ENCODE measurements at regions not wholly inside any gene's neighbourhood (a gene's known extent, or its start where the extent isn't known, plus 50 kb on each side); places are given as distances from the start of the nearest gene placed in this dataset.

GRCh38 chr2:185658750-185659149 lies 79.9 kb upstream of the FSIP2 start:
- no peak for TF ChIP-seq CTCF (IDR thresholded peaks at IDR 0.05; ENCODE audit: insufficient read depth, low read length, poor library complexity, severe bottlenecking)
- no peak overlapping the region for H3K4me3 ChIP-seq (ENCODE audit: low read depth, low read length)
- DNase-seq (ENCODE audit: low read depth): no peak
- H3K27me3 ChIP-seq (ENCODE audit: control insufficient read depth, insufficient read depth, low read length): no peaks in the 10 kb centered on the region
- H3K36me3 ChIP-seq (ENCODE audit: control insufficient read depth, insufficient read depth, low read length): no peaks in the 10 kb centered on the region

GRCh38 chr2:185663811-185664210 lies 74.8 kb upstream of the FSIP2 start:
- no peak for TF ChIP-seq CTCF (IDR thresholded peaks at IDR 0.05; ENCODE audit: insufficient read depth, low read length, poor library complexity, severe bottlenecking)
- DNase-seq (ENCODE audit: low read depth): no peak
- H3K27me3 ChIP-seq (ENCODE audit: control insufficient read depth, insufficient read depth, low read length): no peaks in the 10 kb centered on the region
- H3K4me3 ChIP-seq (ENCODE audit: low read depth, low read length): no peak overlapping the region
- no peaks in the 10 kb centered on the region for H3K36me3 ChIP-seq (ENCODE audit: control insufficient read depth, insufficient read depth, low read length)

- no peak for TF ChIP-seq CTCF (IDR thresholded peaks at IDR 0.05; ENCODE audit: insufficient read depth, low read length, poor library complexity, severe bottlenecking)
- no peaks in the 10 kb centered on the region for H3K36me3 ChIP-seq (ENCODE audit: control insufficient read depth, insufficient read depth, low read length)
- no peaks in the 10 kb centered on the region for H3K27me3 ChIP-seq (ENCODE audit: control insufficient read depth, insufficient read depth, low read length)
- no peak for DNase-seq (ENCODE audit: low read depth)
- H3K4me3 ChIP-seq (ENCODE audit: low read depth, low read length): no peak overlapping the region
Measured at GRCh38 chr2:185664384-185664783, 74.2 kb upstream of the FSIP2 start.

- no peak overlapping the region for H3K4me3 ChIP-seq (ENCODE audit: low read depth, low read length)
- no peak for TF ChIP-seq CTCF (IDR thresholded peaks at IDR 0.05; ENCODE audit: insufficient read depth, low read length, poor library complexity, severe bottlenecking)
- H3K27me3 ChIP-seq (ENCODE audit: control insufficient read depth, insufficient read depth, low read length): no peaks in the 10 kb centered on the region
- H3K36me3 ChIP-seq (ENCODE audit: control insufficient read depth, insufficient read depth, low read length): no peaks in the 10 kb centered on the region
- DNase-seq (ENCODE audit: low read depth): no peak
Measured at GRCh38 chr2:185665251-185665814, 73.3 kb upstream of the FSIP2 start.

GRCh38 chr2:185667452-185667851 lies 71.2 kb upstream of the FSIP2 start:
- Histone ChIP-seq H3K27me3 (ENCODE audit: control insufficient read depth, insufficient read depth, low read length) (no peaks in the 10 kb centered on the region), H3K4me3 (ENCODE audit: low read depth, low read length) (no peak overlapping the region), H3K36me3 (ENCODE audit: control insufficient read depth, insufficient read depth, low read length) (no peaks in the 10 kb centered on the region)
- TF ChIP-seq CTCF (IDR thresholded peaks at IDR 0.05; ENCODE audit: insufficient read depth, low read length, poor library complexity, severe bottlenecking): no peak
- DNase-seq (ENCODE audit: low read depth): no peak

GRCh38 chr2:185668710-185669109 lies 69.9 kb upstream of the FSIP2 start:
- no peaks in the 10 kb centered on the region for H3K27me3 ChIP-seq (ENCODE audit: control insufficient read depth, insufficient read depth, low read length)
- H3K36me3 ChIP-seq (ENCODE audit: control insufficient read depth, insufficient read depth, low read length): no peaks in the 10 kb centered on the region
- no peak for TF ChIP-seq CTCF (IDR thresholded peaks at IDR 0.05; ENCODE audit: insufficient read depth, low read length, poor library complexity, severe bottlenecking)
- no peak for DNase-seq (ENCODE audit: low read depth)
- H3K4me3 ChIP-seq (ENCODE audit: low read depth, low read length): no peak overlapping the region

All from kidney epithelial cell (primary cell).